ENCODE measurements at regions not wholly inside any gene's neighbourhood (a gene's known extent, or its start where the extent isn't known, plus 50 kb on each side); places are given as distances from the start of the nearest gene placed in this dataset.
"Not testable (repeated sequence)": the region's sequence is repeated elsewhere in the genome, so short reads cannot be mapped to it uniquely, and the experiment has no call there.

GRCh38 chr2:107543793-107544192 lies 282.9 kb upstream of the RGPD4 start:
- no peak overlapping the region for H3K9ac ChIP-seq (ENCODE audit: low read depth in 1 of 2, low read length in 2 of 2)
- no peak overlapping the region for H3K4me3 ChIP-seq (ENCODE audit: low read length in 2 of 2)
- no peaks in the 10 kb centered on the region for H3K4me1 ChIP-seq (ENCODE audit: control insufficient read depth in 2 of 2, insufficient read depth in 2 of 2, low read length in 2 of 2)
- H3K36me3 ChIP-seq (ENCODE audit: control insufficient read depth in 2 of 2, insufficient read depth in 2 of 2, low read length in 2 of 2) = no peaks in the 10 kb centered on the region
- no peaks in the 10 kb centered on the region for H3K9me3 ChIP-seq (ENCODE audit: control insufficient read depth in 2 of 2, low read length in 2 of 2)
- no peaks in the 10 kb centered on the region for H3K27me3 ChIP-seq (ENCODE audit: control insufficient read depth in 2 of 2, insufficient read depth in 2 of 2, low read length in 2 of 2)
- H3K27ac ChIP-seq (ENCODE audit: low read depth in 2 of 2, low read length in 2 of 2) = no peak overlapping the region

GRCh38 chr2:107545066-107545465 lies 281.6 kb upstream of the RGPD4 start:
- no peak overlapping the region for H3K27ac ChIP-seq (ENCODE audit: low read depth in 2 of 2, low read length in 2 of 2)
- H3K4me3 ChIP-seq (ENCODE audit: low read length in 2 of 2) = no peak overlapping the region
- no peaks in the 10 kb centered on the region for H3K27me3 ChIP-seq (ENCODE audit: control insufficient read depth in 2 of 2, insufficient read depth in 2 of 2, low read length in 2 of 2)
- no peak overlapping the region for H3K9ac ChIP-seq (ENCODE audit: low read depth in 1 of 2, low read length in 2 of 2)
- H3K4me1 ChIP-seq (ENCODE audit: control insufficient read depth in 2 of 2, insufficient read depth in 2 of 2, low read length in 2 of 2) = no peaks in the 10 kb centered on the region
- no peaks in the 10 kb centered on the region for H3K36me3 ChIP-seq (ENCODE audit: control insufficient read depth in 2 of 2, insufficient read depth in 2 of 2, low read length in 2 of 2)
- H3K9me3 ChIP-seq (ENCODE audit: control insufficient read depth in 2 of 2, low read length in 2 of 2) = no peaks in the 10 kb centered on the region

- Histone ChIP-seq H3K27me3 (ENCODE audit: control insufficient read depth in 2 of 2, insufficient read depth in 2 of 2, low read length in 2 of 2) (no peaks in the 10 kb centered on the region), H3K4me1 (ENCODE audit: control insufficient read depth in 2 of 2, insufficient read depth in 2 of 2, low read length in 2 of 2) (no peaks in the 10 kb centered on the region), H3K4me3 (ENCODE audit: low read length in 2 of 2) (no peak overlapping the region), H3K9ac (ENCODE audit: low read depth in 1 of 2, low read length in 2 of 2) (no peak overlapping the region), H3K9me3 (ENCODE audit: control insufficient read depth in 2 of 2, low read length in 2 of 2) (no peaks in the 10 kb centered on the region), H3K27ac (ENCODE audit: low read depth in 2 of 2, low read length in 2 of 2) (no peak overlapping the region), H3K36me3 (ENCODE audit: control insufficient read depth in 2 of 2, insufficient read depth in 2 of 2, low read length in 2 of 2) (no peaks in the 10 kb centered on the region)
Measured at GRCh38 chr2:107545851-107546250, 280.8 kb upstream of the RGPD4 start.

GRCh38 chr2:107548216-107548615 lies 278.5 kb upstream of the RGPD4 start:
- no peak overlapping the region for H3K4me3 ChIP-seq (ENCODE audit: low read length in 2 of 2)
- H3K4me1 ChIP-seq (ENCODE audit: control insufficient read depth in 2 of 2, insufficient read depth in 2 of 2, low read length in 2 of 2) = no peaks in the 10 kb centered on the region
- no peaks in the 10 kb centered on the region for H3K9me3 ChIP-seq (ENCODE audit: control insufficient read depth in 2 of 2, low read length in 2 of 2)
- no peak overlapping the region for H3K27ac ChIP-seq (ENCODE audit: low read depth in 2 of 2, low read length in 2 of 2)
- H3K27me3 ChIP-seq (ENCODE audit: control insufficient read depth in 2 of 2, insufficient read depth in 2 of 2, low read length in 2 of 2) = no peaks in the 10 kb centered on the region
- no peak overlapping the region for H3K9ac ChIP-seq (ENCODE audit: low read depth in 1 of 2, low read length in 2 of 2)
- H3K36me3 ChIP-seq (ENCODE audit: control insufficient read depth in 2 of 2, insufficient read depth in 2 of 2, low read length in 2 of 2) = no peaks in the 10 kb centered on the region

- no peak overlapping the region for H3K27ac ChIP-seq (ENCODE audit: low read depth in 2 of 2, low read length in 2 of 2)
- H3K9ac ChIP-seq (ENCODE audit: low read depth in 1 of 2, low read length in 2 of 2) = no peak overlapping the region
- no peak overlapping the region for H3K4me3 ChIP-seq (ENCODE audit: low read length in 2 of 2)
- no peaks in the 10 kb centered on the region for H3K27me3 ChIP-seq (ENCODE audit: control insufficient read depth in 2 of 2, insufficient read depth in 2 of 2, low read length in 2 of 2)
- no peaks in the 10 kb centered on the region for H3K4me1 ChIP-seq (ENCODE audit: control insufficient read depth in 2 of 2, insufficient read depth in 2 of 2, low read length in 2 of 2)
- H3K9me3 ChIP-seq (ENCODE audit: control insufficient read depth in 2 of 2, low read length in 2 of 2) = no peaks in the 10 kb centered on the region
- H3K36me3 ChIP-seq (ENCODE audit: control insufficient read depth in 2 of 2, insufficient read depth in 2 of 2, low read length in 2 of 2) = no peaks in the 10 kb centered on the region
Measured at GRCh38 chr2:107553046-107553445, 273.6 kb upstream of the RGPD4 start.

GRCh38 chr2:107553539-107553938 lies 273.2 kb upstream of the RGPD4 start:
- no peaks in the 10 kb centered on the region for H3K27me3 ChIP-seq (ENCODE audit: control insufficient read depth in 2 of 2, insufficient read depth in 2 of 2, low read length in 2 of 2)

GRCh38 chr2:107556038-107556627 lies 270.6 kb upstream of the RGPD4 start:
- H3K27ac ChIP-seq (ENCODE audit: low read depth in 2 of 2, low read length in 2 of 2) = no peak overlapping the region
- no peaks in the 10 kb centered on the region for H3K4me1 ChIP-seq (ENCODE audit: control insufficient read depth in 2 of 2, insufficient read depth in 2 of 2, low read length in 2 of 2)
- H3K9ac ChIP-seq (ENCODE audit: low read depth in 1 of 2, low read length in 2 of 2) = no peak overlapping the region
- no peak overlapping the region for H3K4me3 ChIP-seq (ENCODE audit: low read length in 2 of 2)
- H3K27me3 ChIP-seq (ENCODE audit: control insufficient read depth in 2 of 2, insufficient read depth in 2 of 2, low read length in 2 of 2) = no peaks in the 10 kb centered on the region
- H3K9me3 ChIP-seq (ENCODE audit: control insufficient read depth in 2 of 2, low read length in 2 of 2) = peaks cover 0 to 3% of the 10 kb centered on the region in 2 donors
- no peaks in the 10 kb centered on the region for H3K36me3 ChIP-seq (ENCODE audit: control insufficient read depth in 2 of 2, insufficient read depth in 2 of 2, low read length in 2 of 2)

More at GRCh38 chr2:107553539-107553938, 273.2 kb upstream of the RGPD4 start:
- no peak overlapping the region for H3K9ac ChIP-seq (ENCODE audit: low read depth in 1 of 2, low read length in 2 of 2)
- no peaks in the 10 kb centered on the region for H3K4me1 ChIP-seq (ENCODE audit: control insufficient read depth in 2 of 2, insufficient read depth in 2 of 2, low read length in 2 of 2)
- H3K4me3 ChIP-seq (ENCODE audit: low read length in 2 of 2) = no peak overlapping the region
- no peak overlapping the region for H3K27ac ChIP-seq (ENCODE audit: low read depth in 2 of 2, low read length in 2 of 2)
- no peaks in the 10 kb centered on the region for H3K36me3 ChIP-seq (ENCODE audit: control insufficient read depth in 2 of 2, insufficient read depth in 2 of 2, low read length in 2 of 2)
- no peaks in the 10 kb centered on the region for H3K9me3 ChIP-seq (ENCODE audit: control insufficient read depth in 2 of 2, low read length in 2 of 2)

GRCh38 chr2:107558295-107558694 lies 268.4 kb upstream of the RGPD4 start:
- Histone ChIP-seq H3K27ac (ENCODE audit: low read depth in 2 of 2, low read length in 2 of 2) (no peak overlapping the region), H3K36me3 (ENCODE audit: control insufficient read depth in 2 of 2, insufficient read depth in 2 of 2, low read length in 2 of 2) (no peaks in the 10 kb centered on the region), H3K4me1 (ENCODE audit: control insufficient read depth in 2 of 2, insufficient read depth in 2 of 2, low read length in 2 of 2) (no peaks in the 10 kb centered on the region), H3K9me3 (ENCODE audit: control insufficient read depth in 2 of 2, low read length in 2 of 2) (peaks cover 0 to 3% of the 10 kb centered on the region in 2 donors), H3K9ac (ENCODE audit: low read depth in 1 of 2, low read length in 2 of 2) (no peak overlapping the region), H3K4me3 (ENCODE audit: low read length in 2 of 2) (no peak overlapping the region), H3K27me3 (ENCODE audit: control insufficient read depth in 2 of 2, insufficient read depth in 2 of 2, low read length in 2 of 2) (no peaks in the 10 kb centered on the region)

- no peak overlapping the region for H3K9ac ChIP-seq (ENCODE audit: low read depth in 1 of 2, low read length in 2 of 2)
- H3K27me3 ChIP-seq (ENCODE audit: control insufficient read depth in 2 of 2, insufficient read depth in 2 of 2, low read length in 2 of 2) = no peaks in the 10 kb centered on the region
- no peaks in the 10 kb centered on the region for H3K36me3 ChIP-seq (ENCODE audit: control insufficient read depth in 2 of 2, insufficient read depth in 2 of 2, low read length in 2 of 2)
- no peaks in the 10 kb centered on the region for H3K4me1 ChIP-seq (ENCODE audit: control insufficient read depth in 2 of 2, insufficient read depth in 2 of 2, low read length in 2 of 2)
- no peak overlapping the region for H3K27ac ChIP-seq (ENCODE audit: low read depth in 2 of 2, low read length in 2 of 2)
- H3K4me3 ChIP-seq (ENCODE audit: low read length in 2 of 2) = no peak overlapping the region
- no peaks in the 10 kb centered on the region for H3K9me3 ChIP-seq (ENCODE audit: control insufficient read depth in 2 of 2, low read length in 2 of 2)
Measured at GRCh38 chr2:107569496-107569895, 257.2 kb upstream of the RGPD4 start.

GRCh38 chr2:107570876-107571275 lies 255.8 kb upstream of the RGPD4 start:
- no peak overlapping the region for H3K9ac ChIP-seq (ENCODE audit: low read depth in 1 of 2, low read length in 2 of 2)
- H3K36me3 ChIP-seq (ENCODE audit: control insufficient read depth in 2 of 2, insufficient read depth in 2 of 2, low read length in 2 of 2) = no peaks in the 10 kb centered on the region
- no peaks in the 10 kb centered on the region for H3K9me3 ChIP-seq (ENCODE audit: control insufficient read depth in 2 of 2, low read length in 2 of 2)
- H3K4me3 ChIP-seq (ENCODE audit: low read length in 2 of 2) = no peak overlapping the region
- H3K4me1 ChIP-seq (ENCODE audit: control insufficient read depth in 2 of 2, insufficient read depth in 2 of 2, low read length in 2 of 2) = no peaks in the 10 kb centered on the region
- H3K27ac ChIP-seq (ENCODE audit: low read depth in 2 of 2, low read length in 2 of 2) = no peak overlapping the region
- H3K27me3 ChIP-seq (ENCODE audit: control insufficient read depth in 2 of 2, insufficient read depth in 2 of 2, low read length in 2 of 2) = no peaks in the 10 kb centered on the region

- not testable (repeated sequence) for H3K9ac ChIP-seq (ENCODE audit: low read depth in 1 of 2, low read length in 2 of 2); H3K27ac ChIP-seq (ENCODE audit: low read depth in 2 of 2, low read length in 2 of 2); H3K27me3 ChIP-seq (ENCODE audit: control insufficient read depth in 2 of 2, insufficient read depth in 2 of 2, low read length in 2 of 2); H3K4me1 ChIP-seq (ENCODE audit: control insufficient read depth in 2 of 2, insufficient read depth in 2 of 2, low read length in 2 of 2); H3K9me3 ChIP-seq (ENCODE audit: control insufficient read depth in 2 of 2, low read length in 2 of 2); H3K36me3 ChIP-seq (ENCODE audit: control insufficient read depth in 2 of 2, insufficient read depth in 2 of 2, low read length in 2 of 2); H3K4me3 ChIP-seq (ENCODE audit: low read length in 2 of 2)
Measured at GRCh38 chr2:107572890-107573289, 253.8 kb upstream of the RGPD4 start.

Measured in mucosa of rectum (tissue), 2 donors.